RWPE2 (cell line): ENCODE measurements at regions not wholly inside any gene's neighbourhood (a gene's known extent, or its start where the extent isn't known, plus 50 kb on each side); places are given as distances from the start of the nearest gene placed in this dataset.
A peak's percentile ranks its signal among the peaks of the same experiment; 100 is the strongest.

Experiments used
- ATAC-seq: fragments of 200-7000 bp; cut with Tn5 transposase; 3 replicates; pipeline ENCODE4 v1.9.1; 2021; ENCODE audit warnings: low read depth
- DNase-seq: peaks from one replicate; pipeline ENCODE4 v3.0.0-alpha.2; 2020; ENCODE audit warnings: low spot score
- H3K27ac ChIP-seq: fragments of 450-650 bp; 2 replicates; pipeline ENCODE4 v1.5.1; 2017; ENCODE audit warnings: mild to moderate bottlenecking; ENCODE audit not compliant: poor library complexity, severe bottlenecking
- H3K27me3 ChIP-seq: fragments of 250-450 bp; sonication (Bioruptor Pico); 2 replicates; pipeline ENCODE4 v1.5.1; 2021; ENCODE audit warnings: mild to moderate bottlenecking, moderate library complexity; ENCODE audit not compliant: insufficient read depth, poor library complexity, severe bottlenecking
- H3K36me3 ChIP-seq: fragments of 250-450 bp; sonication (Bioruptor Pico); 2 replicates; pipeline ENCODE4 v1.5.1; 2020; ENCODE audit warnings: low read depth, mild to moderate bottlenecking, moderate library complexity
- H3K4me1 ChIP-seq: fragments of 250-450 bp; sonication (Bioruptor Pico); 2 replicates; pipeline ENCODE4 v1.5.1; 2021; ENCODE audit warnings: mild to moderate bottlenecking, moderate library complexity; ENCODE audit not compliant: insufficient read depth, poor library complexity, severe bottlenecking
- H3K4me3 ChIP-seq: fragments of 250-450 bp; sonication (Bioruptor Pico); 2 replicates; pipeline ENCODE4 v1.5.1; 2021; ENCODE audit warnings: mild to moderate bottlenecking, moderate library complexity; ENCODE audit not compliant: severe bottlenecking
- H3K9me3 ChIP-seq: fragments of 250-450 bp; sonication (Bioruptor Pico); 2 replicates; pipeline ENCODE4 v1.5.1; 2021; ENCODE audit warnings: mild to moderate bottlenecking, moderate library complexity; ENCODE audit not compliant: severe bottlenecking
- CTCF ChIP-seq: fragments of 450-650 bp; IDR thresholded peaks from one replicate; pipeline ENCODE4 v1.5.1; 2017; ENCODE audit warnings: mild to moderate bottlenecking, moderate library complexity; ENCODE audit not compliant: poor library complexity, severe bottlenecking

- no peaks in the 10 kb centered on the region for H3K36me3 ChIP-seq
- H3K27me3 ChIP-seq: no peaks in the 10 kb centered on the region
- H3K27ac ChIP-seq: no peak overlapping the region
- no peak overlapping the region for H3K4me3 ChIP-seq
- no peak for TF ChIP-seq CTCF
- ATAC-seq (0 out of 3 replicates have a peak, but pooled peaks have one; percentile 23), DNase-seq (no peak)
- H3K9me3 ChIP-seq: no peaks in the 10 kb centered on the region
- H3K4me1 ChIP-seq: no peaks in the 10 kb centered on the region
Observed at GRCh38 chr11:15660496-15660895, 545.8 kb downstream of the INSC start.

DNA sequence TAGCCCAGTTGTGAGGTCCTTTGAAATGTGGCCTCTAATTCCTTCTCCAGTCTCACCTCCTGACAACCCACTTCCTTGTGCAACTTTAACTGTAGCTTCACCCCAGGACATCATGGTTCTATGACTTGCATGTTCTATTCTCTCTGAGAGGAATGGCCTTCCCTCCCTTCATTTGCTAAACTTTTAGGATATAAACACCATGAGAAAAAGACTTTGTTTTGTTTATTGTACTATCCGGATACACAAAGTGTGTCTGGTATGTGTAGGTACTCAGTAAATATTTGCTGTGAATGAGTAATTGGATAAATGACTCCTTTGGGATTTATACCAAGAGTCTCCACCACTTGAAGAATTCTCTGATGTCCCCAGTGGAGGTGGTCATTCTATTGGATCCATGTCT lies 547.6 kb downstream of the INSC start:
- TF ChIP-seq CTCF: no peak
- H3K4me1 ChIP-seq: no peaks in the 10 kb centered on the region
- no peaks in the 10 kb centered on the region for H3K36me3 ChIP-seq
- no peak overlapping the region for H3K4me3 ChIP-seq
- DNase-seq (no peak), ATAC-seq (no peak)
- no peak overlapping the region for H3K27ac ChIP-seq
- no peaks in the 10 kb centered on the region for H3K9me3 ChIP-seq
- no peaks in the 10 kb centered on the region for H3K27me3 ChIP-seq

DNA sequence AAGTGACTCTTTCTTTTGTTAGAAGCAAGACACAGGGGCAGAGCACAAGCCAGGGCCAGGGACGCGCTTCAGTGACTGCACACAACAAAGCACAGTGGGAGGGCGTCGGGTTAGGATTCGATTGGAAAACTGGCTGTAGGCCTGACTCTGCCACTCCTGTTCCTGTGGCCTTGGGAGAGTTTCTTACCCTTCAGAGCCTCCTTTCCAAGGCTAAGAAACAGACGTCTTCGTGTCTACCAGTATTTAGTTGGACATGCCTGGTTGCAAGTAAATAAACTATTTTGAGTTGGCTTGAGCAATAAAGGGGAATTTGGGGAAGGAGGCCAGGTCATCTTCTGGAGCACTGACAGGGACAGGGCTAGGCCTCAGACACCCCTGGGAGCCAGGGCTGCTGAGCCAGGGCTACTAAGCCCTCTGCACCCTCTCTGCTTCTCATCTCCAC lies 549.1 kb downstream of the INSC start:
- H3K27ac ChIP-seq: no peak overlapping the region
- H3K27me3 ChIP-seq: no peaks in the 10 kb centered on the region
- no peaks in the 10 kb centered on the region for H3K4me1 ChIP-seq
- TF ChIP-seq CTCF: no peak
- ATAC-seq: no peak
- no peak overlapping the region for H3K4me3 ChIP-seq
- DNase-seq: no peak
- H3K36me3 ChIP-seq: no peaks in the 10 kb centered on the region
- H3K9me3 ChIP-seq: no peaks in the 10 kb centered on the region

- no peak for DNase-seq
- Histone ChIP-seq H3K4me1 (no peaks in the 10 kb centered on the region), H3K27me3 (no peaks in the 10 kb centered on the region)
Observed at GRCh38 chr11:15665368-15665871, 550.7 kb downstream of the INSC start.

More at GRCh38 chr11:15665368-15665871, 550.7 kb downstream of the INSC start:
- no peak overlapping the region for H3K4me3 ChIP-seq
- H3K36me3 ChIP-seq: no peaks in the 10 kb centered on the region
- no peaks in the 10 kb centered on the region for H3K9me3 ChIP-seq
- no peak overlapping the region for H3K27ac ChIP-seq
- no peak for TF ChIP-seq CTCF
- ATAC-seq: peak; percentile 60
